H9 (cell line): ENCODE measurements at regions not wholly inside any gene's neighbourhood (a gene's known extent, or its start where the extent isn't known, plus 50 kb on each side); places are given as distances from the start of the nearest gene placed in this dataset.

Source experiments
- DNase-seq: peaks from one replicate; pipeline ENCODE4 v3.0.0-alpha.2; 2017
- H2AFZ ChIP-seq: one replicate; pipeline ENCODE4 v1.6.1; 2013; ENCODE audit warnings: mild to moderate bottlenecking, low read length, control low read depth, moderate library complexity
- H2AK5ac ChIP-seq: 2 replicates; pipeline ENCODE4 v1.6.1; 2013; ENCODE audit warnings: low read length, control low read depth, mixed read lengths; ENCODE audit not compliant: insufficient read length
- H2BK120ac ChIP-seq: one replicate; pipeline ENCODE4 v1.6.1; 2013; ENCODE audit warnings: low read depth, mild to moderate bottlenecking, low read length, control low read depth, inconsistent platforms; ENCODE audit not compliant: poor library complexity, severe bottlenecking
- H2BK12ac ChIP-seq: 2 replicates; pipeline ENCODE4 v1.6.1; 2013; ENCODE audit warnings: low read length, control low read depth, mixed read lengths, low read depth; ENCODE audit not compliant: insufficient read length
- H2BK15ac ChIP-seq: 2 replicates; pipeline ENCODE4 v1.6.1; 2013; ENCODE audit warnings: low read depth, low read length, control low read depth
- H2BK20ac ChIP-seq: one replicate; pipeline ENCODE4 v1.6.1; 2013; ENCODE audit warnings: low read depth, mild to moderate bottlenecking, low read length, control low read depth, inconsistent platforms; ENCODE audit not compliant: poor library complexity, severe bottlenecking
- H2BK5ac ChIP-seq: 2 replicates; pipeline ENCODE4 v1.6.1; 2013; ENCODE audit warnings: low read length, control low read depth, mixed read lengths; ENCODE audit not compliant: insufficient read length
- H3K14ac ChIP-seq: 2 replicates; pipeline ENCODE4 v1.6.1; 2013; ENCODE audit warnings: low read length, control low read depth; ENCODE audit not compliant: insufficient read depth
- H3K18ac ChIP-seq: 2 replicates; pipeline ENCODE4 v1.6.1; 2013; ENCODE audit warnings: low read depth, mild to moderate bottlenecking, mixed read lengths, low read length, control low read depth; ENCODE audit not compliant: insufficient read length
- H3K23ac ChIP-seq: 2 replicates; pipeline ENCODE4 v1.6.1; 2013; ENCODE audit warnings: low read length, control low read depth, mixed read lengths, low read depth; ENCODE audit not compliant: insufficient read length
- H3K23me2 ChIP-seq: 2 replicates; pipeline ENCODE4 v1.6.1; 2013; ENCODE audit warnings: low read depth, mild to moderate bottlenecking, mixed read lengths, low read length, control low read depth; ENCODE audit not compliant: insufficient read length, poor library complexity, severe bottlenecking
- H3K27ac ChIP-seq: 2 replicates; pipeline ENCODE4 v1.5.1; 2013; ENCODE audit warnings: low read length, control low read depth, mixed read lengths, low read depth; ENCODE audit not compliant: insufficient read length
- H3K27me3 ChIP-seq: 2 replicates; pipeline ENCODE4 v1.6.1; 2013; ENCODE audit warnings: low read length, control low read depth, inconsistent platforms; ENCODE audit not compliant: insufficient read depth
- H3K4ac ChIP-seq: 2 replicates; pipeline ENCODE4 v1.6.1; 2013; ENCODE audit warnings: low read depth, mild to moderate bottlenecking, control low read depth, inconsistent platforms, low read length, moderate library complexity
- H3K4me1 ChIP-seq: 2 replicates; pipeline ENCODE4 v1.6.1; 2013; ENCODE audit warnings: low read length, control low read depth, inconsistent platforms; ENCODE audit not compliant: insufficient read depth
- H3K4me2 ChIP-seq: 2 replicates; pipeline ENCODE4 v1.6.1; 2013; ENCODE audit warnings: low read length, control low read depth, mixed read lengths; ENCODE audit not compliant: insufficient read length, insufficient read depth
- H3K56ac ChIP-seq: 2 replicates; pipeline ENCODE4 v1.6.1; 2013; ENCODE audit warnings: low read depth, mild to moderate bottlenecking, mixed read lengths, low read length, control low read depth; ENCODE audit not compliant: insufficient read length
- H3K79me1 ChIP-seq: 2 replicates; pipeline ENCODE4 v1.6.1; 2013; ENCODE audit warnings: low read depth, mild to moderate bottlenecking, moderate library complexity, low read length, control low read depth, inconsistent platforms; ENCODE audit not compliant: insufficient read depth, poor library complexity, severe bottlenecking
- H3K79me2 ChIP-seq: 2 replicates; pipeline ENCODE4 v1.6.1; 2013; ENCODE audit warnings: low read length, control low read depth, inconsistent platforms; ENCODE audit not compliant: insufficient read depth
- H3K9ac ChIP-seq: 2 replicates; pipeline ENCODE4 v1.6.1; 2013; ENCODE audit warnings: low read length, control low read depth, mixed read lengths; ENCODE audit not compliant: insufficient read length; ENCODE audit errors: extremely low read depth
- H3K9me3 ChIP-seq: one replicate; pipeline ENCODE4 v1.6.1; 2013; ENCODE audit warnings: low read depth, low read length, inconsistent platforms; ENCODE audit not compliant: control insufficient read depth
- H3T11ph ChIP-seq: one replicate; pipeline ENCODE4 v1.6.1; 2013; ENCODE audit warnings: mild to moderate bottlenecking, low read length, control low read depth, inconsistent platforms
- H4K20me1 ChIP-seq: one replicate; pipeline ENCODE4 v1.6.1; 2013; ENCODE audit not compliant: control insufficient read depth, insufficient read length, insufficient read depth
- H4K5ac ChIP-seq: 2 replicates; pipeline ENCODE4 v1.6.1; 2013; ENCODE audit warnings: low read depth, mild to moderate bottlenecking, mixed read lengths, low read length, control low read depth; ENCODE audit not compliant: insufficient read length
- H4K8ac ChIP-seq: replicated peaks from 2 replicates; pipeline ENCODE4 v1.6.1; 2013; ENCODE audit warnings: low read length, control low read depth, mixed read lengths, low read depth; ENCODE audit not compliant: insufficient read length
- H4K91ac ChIP-seq: 2 replicates; pipeline ENCODE4 v1.6.1; 2013; ENCODE audit warnings: low read depth, mild to moderate bottlenecking, moderate library complexity, mixed read lengths, low read length, control low read depth; ENCODE audit not compliant: insufficient read length
- H3K27ac Mint-ChIP-seq, 3 experiments: 2 replicates in 2 of 3; 3 replicates in 1 of 3; pipeline ENCODE4 v1.8.0; 2020 to 2021; ENCODE audit warnings: mixed read lengths in 3 of 3, mild to moderate bottlenecking in 1 of 3, moderate library complexity in 1 of 3
- H3K27me3 Mint-ChIP-seq: 2 replicates; pipeline ENCODE4 v1.8.0; 2021; ENCODE audit warnings: low read depth, mild to moderate bottlenecking, moderate library complexity, mixed read lengths
- H3K36me3 Mint-ChIP-seq, 3 experiments: 2 replicates in 2 of 3; 3 replicates in 1 of 3; pipeline ENCODE4 v1.8.0; 2020 to 2021; ENCODE audit warnings: low read depth in 3 of 3, mixed read lengths in 3 of 3; ENCODE audit not compliant: insufficient read depth in 1 of 3
- H3K4me1 Mint-ChIP-seq, 2 experiments: 2 replicates each; pipeline ENCODE4 v1.8.0; 2020; ENCODE audit warnings: mixed read lengths in 2 of 2
- H3K4me3 Mint-ChIP-seq, 2 experiments: 2 replicates in 1 of 2; 3 replicates in 1 of 2; pipeline ENCODE4 v1.8.0; 2020 to 2021; ENCODE audit warnings: mild to moderate bottlenecking in 2 of 2, mixed read lengths in 2 of 2, moderate library complexity in 1 of 2
- H3K9me3 Mint-ChIP-seq, 2 experiments: 2 replicates in 1 of 2; 3 replicates in 1 of 2; pipeline ENCODE4 v1.8.0; 2020; ENCODE audit warnings: mild to moderate bottlenecking in 2 of 2, mixed read lengths in 2 of 2, moderate library complexity in 1 of 2
- WGBS: extraction: QIAGEN DNeasy Blood & Tissue Kit; methylation state at CpG from one replicate; pipeline ENCODE4 v1.1.7; 2013; ENCODE audit warnings: missing lambda C conversion rate, low lambda C conversion rate, mixed read lengths; ENCODE audit not compliant: insufficient read length; ENCODE audit errors: extremely low coverage; 5-methylcytosine and 5-hydroxymethylcytosine counted together
- TF ChIP-seq, protein P1 (sequence below): fragments of 200-600 bp; sonication (generic); conservative IDR thresholded peaks from 3 replicates; pipeline ENCODE4 v1.8.0; 2021; ENCODE audit warnings: antibody characterized with exemption, mild to moderate bottlenecking

DNA sequence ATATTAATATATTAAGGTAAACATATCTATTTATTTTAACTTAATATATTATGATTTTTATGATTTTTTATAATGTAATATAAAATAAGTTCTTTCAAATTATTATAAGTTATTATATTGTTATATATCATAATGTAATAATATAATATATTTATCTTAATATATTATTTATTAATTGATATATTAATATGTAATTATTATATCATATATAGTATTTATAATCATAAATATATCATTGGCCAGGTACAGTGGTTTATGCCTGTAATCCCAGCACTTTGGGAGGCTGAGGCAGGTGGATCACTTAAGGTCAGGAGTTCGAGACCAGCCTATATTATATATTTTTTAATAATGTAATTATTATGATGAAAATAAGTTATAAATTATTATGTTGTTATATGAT is 118.1 kb downstream of the MPP7 start:
- Mint-ChIP-seq H3K9me3 (no peaks in the 10 kb centered on the region), H3K27me3 (no peaks in the 10 kb centered on the region), H3K36me3 (no peaks in the 10 kb centered on the region), H3K4me1 (no peaks in the 10 kb centered on the region), H3K27ac (no peak overlapping the region), H3K4me3 (no peak overlapping the region)
- H2BK15ac ChIP-seq, result no peak overlapping the region
- no peak overlapping the region for H3K27ac ChIP-seq
- H3K14ac ChIP-seq, result no peak overlapping the region
- H3K4ac ChIP-seq, result no peak overlapping the region
- no peak overlapping the region for H3K23ac ChIP-seq
- no peaks in the 10 kb centered on the region for H3K79me2 ChIP-seq
- TF ChIP-seq, protein P1, sequence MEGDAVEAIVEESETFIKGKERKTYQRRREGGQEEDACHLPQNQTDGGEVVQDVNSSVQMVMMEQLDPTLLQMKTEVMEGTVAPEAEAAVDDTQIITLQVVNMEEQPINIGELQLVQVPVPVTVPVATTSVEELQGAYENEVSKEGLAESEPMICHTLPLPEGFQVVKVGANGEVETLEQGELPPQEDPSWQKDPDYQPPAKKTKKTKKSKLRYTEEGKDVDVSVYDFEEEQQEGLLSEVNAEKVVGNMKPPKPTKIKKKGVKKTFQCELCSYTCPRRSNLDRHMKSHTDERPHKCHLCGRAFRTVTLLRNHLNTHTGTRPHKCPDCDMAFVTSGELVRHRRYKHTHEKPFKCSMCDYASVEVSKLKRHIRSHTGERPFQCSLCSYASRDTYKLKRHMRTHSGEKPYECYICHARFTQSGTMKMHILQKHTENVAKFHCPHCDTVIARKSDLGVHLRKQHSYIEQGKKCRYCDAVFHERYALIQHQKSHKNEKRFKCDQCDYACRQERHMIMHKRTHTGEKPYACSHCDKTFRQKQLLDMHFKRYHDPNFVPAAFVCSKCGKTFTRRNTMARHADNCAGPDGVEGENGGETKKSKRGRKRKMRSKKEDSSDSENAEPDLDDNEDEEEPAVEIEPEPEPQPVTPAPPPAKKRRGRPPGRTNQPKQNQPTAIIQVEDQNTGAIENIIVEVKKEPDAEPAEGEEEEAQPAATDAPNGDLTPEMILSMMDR, result no peak
- H4K8ac ChIP-seq, result no peak overlapping the region
- no peak overlapping the region for H3T11ph ChIP-seq
- no peak overlapping the region for H3K18ac ChIP-seq
- H3K79me1 ChIP-seq, result no peaks in the 10 kb centered on the region
- H3K4me1 ChIP-seq, result no peaks in the 10 kb centered on the region
- H4K20me1 ChIP-seq, result no peaks in the 10 kb centered on the region
- DNase-seq, result no peak
- H2BK20ac ChIP-seq, result no peak overlapping the region
- no peak overlapping the region for H2BK5ac ChIP-seq
- no peak overlapping the region for H2AK5ac ChIP-seq
- no peak overlapping the region for H2BK12ac ChIP-seq
- H4K5ac ChIP-seq, result no peak overlapping the region
- no peak overlapping the region for H3K56ac ChIP-seq
- H3K9me3 ChIP-seq, result no peaks in the 10 kb centered on the region
- no peak overlapping the region for H3K4me2 ChIP-seq
- no peak overlapping the region for H3K9ac ChIP-seq
- H2AFZ ChIP-seq, result no peak overlapping the region
- no peak overlapping the region for H4K91ac ChIP-seq
- no CpG with 5 or more reads among the region's 1 CpG for WGBS
- no peak overlapping the region for H2BK120ac ChIP-seq
- H3K23me2 ChIP-seq, result no peaks in the 10 kb centered on the region
- H3K27me3 ChIP-seq, result no peaks in the 10 kb centered on the region
